Adipocyte (in vitro differentiated cells): ENCODE measurements at regions not wholly inside any gene's neighbourhood (a gene's known extent, or its start where the extent isn't known, plus 50 kb on each side); places are given as distances from the start of the nearest gene placed in this dataset.

Experiments
- DNase-seq: peaks from one replicate; pipeline ENCODE4 v3.0.0-alpha.2; 2015; ENCODE audit warnings: low read depth
- H3K27me3 ChIP-seq: replicated peaks from 2 replicates; pipeline ENCODE4 v1.7.0; 2013; ENCODE audit warnings: mild to moderate bottlenecking, low read length, moderate library complexity; ENCODE audit not compliant: control insufficient read depth, insufficient read depth
- H3K36me3 ChIP-seq: 2 replicates; pipeline ENCODE4 v1.7.0; 2013; ENCODE audit warnings: low read length, mild to moderate bottlenecking, moderate library complexity; ENCODE audit not compliant: control insufficient read depth, insufficient read depth, severe bottlenecking
- H3K4me1 ChIP-seq: 2 replicates; pipeline ENCODE4 v1.7.0; 2013; ENCODE audit warnings: mild to moderate bottlenecking, low read length, moderate library complexity; ENCODE audit not compliant: control insufficient read depth, insufficient read depth
- H3K4me3 ChIP-seq: 2 replicates; pipeline ENCODE4 v1.7.0; 2013; ENCODE audit warnings: mild to moderate bottlenecking, low read length, moderate library complexity
- H3K9ac ChIP-seq: 2 replicates; pipeline ENCODE4 v1.7.0; 2013; ENCODE audit warnings: mild to moderate bottlenecking, low read length, moderate library complexity
- H3K9me3 ChIP-seq: 2 replicates; pipeline ENCODE4 v1.7.0; 2013; ENCODE audit warnings: mild to moderate bottlenecking, low read length, moderate library complexity; ENCODE audit not compliant: control insufficient read depth

- Histone ChIP-seq H3K4me1 (peaks cover 27% of the 10 kb centered on the region), H3K4me3 (no peak overlapping the region), H3K9ac (peak overlapping the region; percentile 81), H3K9me3 (peaks cover 4% of the 10 kb centered on the region), H3K27me3 (no peaks in the 10 kb centered on the region), H3K36me3 (no peaks in the 10 kb centered on the region)
- DNase-seq, result no peak
Observed at GRCh38 chr21:27475363-27475955, 508.6 kb upstream of the ADAMTS5 start.

DNA sequence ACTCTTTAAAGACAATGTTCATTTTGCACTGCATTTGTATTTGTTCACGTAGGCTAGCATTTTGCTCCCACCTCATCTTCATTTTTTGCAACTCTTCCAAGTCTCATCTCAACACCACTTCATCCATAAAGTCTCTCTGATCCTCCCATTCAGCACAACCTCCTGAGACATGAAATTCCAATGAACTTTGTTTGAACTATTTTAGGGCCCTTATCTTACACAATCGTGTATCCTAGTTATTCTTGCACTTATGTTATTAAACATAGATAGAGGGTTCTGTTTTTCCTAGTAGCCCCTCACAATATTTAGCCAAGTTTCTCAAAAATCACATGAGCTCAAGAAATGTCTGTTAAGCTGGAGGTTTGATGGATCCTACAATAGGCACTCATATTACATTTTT is 500.5 kb upstream of the ADAMTS5 start:
- H3K36me3 ChIP-seq, result no peaks in the 10 kb centered on the region
- H3K27me3 ChIP-seq, result no peaks in the 10 kb centered on the region
- no peaks in the 10 kb centered on the region for H3K9me3 ChIP-seq
- no peak overlapping the region for H3K4me3 ChIP-seq
- H3K9ac ChIP-seq, result no peak overlapping the region
- DNase-seq, result no peak
- no peaks in the 10 kb centered on the region for H3K4me1 ChIP-seq

DNA sequence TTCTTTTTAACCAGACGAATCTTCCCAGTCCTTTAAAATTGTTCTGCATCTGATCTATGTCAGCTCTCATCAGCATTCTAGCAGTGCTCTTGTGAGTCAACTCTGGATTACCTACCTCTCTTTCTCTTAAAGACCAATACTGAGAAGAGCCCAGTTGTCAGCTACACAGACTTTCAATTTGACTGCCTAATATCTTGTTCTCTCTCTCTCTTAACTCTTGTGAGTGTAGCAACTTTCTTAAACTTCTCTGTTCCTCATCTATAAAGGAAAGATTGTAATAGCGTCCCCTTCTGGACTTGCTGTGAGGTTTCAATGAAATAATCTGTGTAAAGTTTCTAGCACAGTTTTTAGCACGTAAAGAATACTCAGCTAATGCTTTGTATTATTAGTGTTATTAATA is 499.3 kb upstream of the ADAMTS5 start:
- no peaks in the 10 kb centered on the region for H3K27me3 ChIP-seq
- no peaks in the 10 kb centered on the region for H3K36me3 ChIP-seq
- no peak overlapping the region for H3K9ac ChIP-seq
- no peaks in the 10 kb centered on the region for H3K9me3 ChIP-seq
- no peak for DNase-seq
- H3K4me1 ChIP-seq, result no peaks in the 10 kb centered on the region
- no peak overlapping the region for H3K4me3 ChIP-seq

- Histone ChIP-seq H3K36me3 (no peaks in the 10 kb centered on the region), H3K27me3 (no peaks in the 10 kb centered on the region), H3K9me3 (no peaks in the 10 kb centered on the region), H3K4me1 (no peaks in the 10 kb centered on the region), H3K9ac (no peak overlapping the region), H3K4me3 (no peak overlapping the region)
- no peak for DNase-seq
Observed at GRCh38 chr21:27464648-27465047, 497.8 kb upstream of the ADAMTS5 start.

GRCh38 chr21:27462726-27463125 is 495.8 kb upstream of the ADAMTS5 start:
- DNase-seq, result no peak
- no peaks in the 10 kb centered on the region for H3K36me3 ChIP-seq
- no peak overlapping the region for H3K4me3 ChIP-seq
- no peaks in the 10 kb centered on the region for H3K9me3 ChIP-seq
- H3K4me1 ChIP-seq, result no peaks in the 10 kb centered on the region
- H3K27me3 ChIP-seq, result no peaks in the 10 kb centered on the region
- no peak overlapping the region for H3K9ac ChIP-seq

- no peak for DNase-seq
- Histone ChIP-seq H3K4me3 (no peak overlapping the region), H3K4me1 (no peaks in the 10 kb centered on the region), H3K9ac (no peak overlapping the region), H3K27me3 (no peaks in the 10 kb centered on the region), H3K36me3 (no peaks in the 10 kb centered on the region), H3K9me3 (no peaks in the 10 kb centered on the region)
Observed at GRCh38 chr21:27454234-27454633, 487.3 kb upstream of the ADAMTS5 start.

DNA sequence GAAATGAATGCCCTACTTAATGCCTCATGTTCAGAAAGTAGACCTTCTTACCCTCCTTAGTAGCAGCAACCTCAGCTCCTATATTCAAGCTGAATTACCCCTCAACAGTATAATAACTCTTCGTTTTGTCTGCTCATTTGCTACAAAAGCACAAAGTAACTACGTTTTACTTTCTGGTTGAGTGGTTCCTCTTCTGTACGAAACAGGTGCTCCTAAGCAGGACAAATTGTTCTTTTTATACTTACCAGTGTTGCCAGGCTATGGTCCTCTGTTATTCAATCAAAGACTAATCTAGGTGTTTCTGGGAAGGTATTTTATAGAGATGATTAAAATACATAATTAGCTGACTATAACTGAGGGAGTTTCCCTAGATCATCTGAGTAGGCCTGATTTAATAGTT is 484.2 kb upstream of the ADAMTS5 start:
- H3K9me3 ChIP-seq, result no peaks in the 10 kb centered on the region
- no peak overlapping the region for H3K4me3 ChIP-seq
- no peaks in the 10 kb centered on the region for H3K36me3 ChIP-seq
- no peaks in the 10 kb centered on the region for H3K27me3 ChIP-seq
- DNase-seq, result no peak
- H3K4me1 ChIP-seq, result no peaks in the 10 kb centered on the region
- H3K9ac ChIP-seq, result no peak overlapping the region

- Histone ChIP-seq H3K4me3 (no peak overlapping the region), H3K9ac (no peak overlapping the region), H3K36me3 (no peaks in the 10 kb centered on the region), H3K4me1 (no peaks in the 10 kb centered on the region), H3K27me3 (no peaks in the 10 kb centered on the region), H3K9me3 (no peaks in the 10 kb centered on the region)
- no peak for DNase-seq
Observed at GRCh38 chr21:27450216-27450615, 483.3 kb upstream of the ADAMTS5 start.

GRCh38 chr21:27448960-27449359 is 482.1 kb upstream of the ADAMTS5 start:
- Histone ChIP-seq H3K36me3 (no peaks in the 10 kb centered on the region), H3K9me3 (no peaks in the 10 kb centered on the region), H3K4me3 (no peak overlapping the region), H3K4me1 (no peaks in the 10 kb centered on the region), H3K9ac (no peak overlapping the region), H3K27me3 (no peaks in the 10 kb centered on the region)
- no peak for DNase-seq

GRCh38 chr21:27447843-27448242 is 481.0 kb upstream of the ADAMTS5 start:
- Histone ChIP-seq H3K4me1 (no peaks in the 10 kb centered on the region), H3K9me3 (no peaks in the 10 kb centered on the region), H3K4me3 (no peak overlapping the region), H3K27me3 (no peaks in the 10 kb centered on the region), H3K36me3 (no peaks in the 10 kb centered on the region), H3K9ac (no peak overlapping the region)
- DNase-seq, result no peak

- Histone ChIP-seq H3K9me3 (no peaks in the 10 kb centered on the region), H3K4me3 (peak overlapping the region; percentile 35), H3K4me1 (peaks cover 36% of the 10 kb centered on the region), H3K36me3 (no peaks in the 10 kb centered on the region), H3K9ac (peak overlapping the region; percentile 65), H3K27me3 (no peaks in the 10 kb centered on the region)
- DNase-seq, result no peak
Observed at GRCh38 chr21:27429710-27430341, 462.9 kb upstream of the ADAMTS5 start.

DNA sequence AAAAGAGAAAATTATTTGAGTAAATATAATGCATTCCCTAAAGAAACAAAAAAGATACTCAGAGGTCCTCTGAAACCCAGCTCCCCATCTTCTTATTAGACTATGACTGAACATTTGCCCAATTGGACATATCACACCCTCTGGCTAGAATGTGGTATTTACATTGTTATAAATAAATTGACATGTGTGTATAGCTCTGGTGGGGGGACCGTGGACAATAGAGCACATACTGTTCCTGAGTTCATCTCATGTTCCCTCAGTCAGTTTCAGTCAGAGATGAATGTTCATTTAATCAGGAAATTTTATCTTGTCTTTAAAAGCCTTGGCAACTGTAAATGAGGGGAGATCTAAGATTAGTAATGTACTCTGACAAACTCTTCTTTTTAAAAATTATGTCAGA is 459.3 kb upstream of the ADAMTS5 start:
- no peak overlapping the region for H3K4me3 ChIP-seq
- no peak for DNase-seq

More for the DNA sequence above, 459.3 kb upstream of the ADAMTS5 start:
- Histone ChIP-seq H3K27me3 (no peaks in the 10 kb centered on the region), H3K9ac (peak overlapping the region; percentile 6), H3K9me3 (no peaks in the 10 kb centered on the region), H3K4me1 (peaks cover 72% of the 10 kb centered on the region), H3K36me3 (no peaks in the 10 kb centered on the region)
